Mucosa of stomach (tissue), 1 donor: ENCODE measurements at regions not wholly inside any gene's neighbourhood (a gene's known extent, or its start where the extent isn't known, plus 50 kb on each side); places are given as distances from the start of the nearest gene placed in this dataset.

Experiments
- H3K27me3 ChIP-seq: one replicate; pipeline ENCODE4 v1.7.0; 2013; ENCODE audit warnings: mild to moderate bottlenecking, low read length; ENCODE audit not compliant: control insufficient read depth, insufficient read depth
- H3K36me3 ChIP-seq: one replicate; pipeline ENCODE4 v1.7.0; 2013; ENCODE audit warnings: low read length; ENCODE audit not compliant: control insufficient read depth, insufficient read depth
- H3K4me1 ChIP-seq: one replicate; pipeline ENCODE4 v1.7.0; 2013; ENCODE audit warnings: mild to moderate bottlenecking, low read length; ENCODE audit not compliant: control insufficient read depth, insufficient read depth
- H3K4me3 ChIP-seq: one replicate; pipeline ENCODE4 v1.7.0; 2013; ENCODE audit warnings: low read length
- H3K9ac ChIP-seq: one replicate; pipeline ENCODE4 v1.7.0; 2013; ENCODE audit warnings: mild to moderate bottlenecking, low read length, moderate library complexity
- H3K9me3 ChIP-seq: one replicate; pipeline ENCODE4 v1.7.0; 2013; ENCODE audit warnings: mild to moderate bottlenecking, low read length, moderate library complexity; ENCODE audit not compliant: control insufficient read depth
- donor health status: Pancreatic carcinoma.

GRCh38 chr6:164694386-164694785 lies 615.0 kb downstream of the C6orf118 start:
- Histone ChIP-seq H3K9ac (no peak overlapping the region), H3K36me3 (no peaks in the 10 kb centered on the region), H3K27me3 (no peaks in the 10 kb centered on the region), H3K4me3 (no peak overlapping the region), H3K4me1 (no peaks in the 10 kb centered on the region), H3K9me3 (no peaks in the 10 kb centered on the region)

- Histone ChIP-seq H3K9me3 (no peaks in the 10 kb centered on the region), H3K27me3 (no peaks in the 10 kb centered on the region), H3K4me3 (no peak overlapping the region), H3K9ac (no peak overlapping the region), H3K4me1 (no peaks in the 10 kb centered on the region), H3K36me3 (no peaks in the 10 kb centered on the region)
These were observed 615.5 kb downstream of the C6orf118 start for GRCh38 chr6:164693944-164694343.

- Histone ChIP-seq H3K9ac (no peak overlapping the region), H3K4me3 (no peak overlapping the region), H3K9me3 (no peaks in the 10 kb centered on the region), H3K4me1 (no peaks in the 10 kb centered on the region), H3K27me3 (no peaks in the 10 kb centered on the region), H3K36me3 (no peaks in the 10 kb centered on the region)
These were observed 616.5 kb downstream of the C6orf118 start for GRCh38 chr6:164692772-164693510.

GRCh38 chr6:164690702-164691500 lies 618.5 kb downstream of the C6orf118 start:
- no peak overlapping the region for H3K4me3 ChIP-seq
- no peaks in the 10 kb centered on the region for H3K9me3 ChIP-seq
- no peak overlapping the region for H3K9ac ChIP-seq
- no peaks in the 10 kb centered on the region for H3K4me1 ChIP-seq
- no peaks in the 10 kb centered on the region for H3K27me3 ChIP-seq
- H3K36me3 ChIP-seq, result no peaks in the 10 kb centered on the region

GRCh38 chr6:164690241-164690640 lies 619.2 kb downstream of the C6orf118 start:
- H3K4me1 ChIP-seq, result no peaks in the 10 kb centered on the region
- H3K9ac ChIP-seq, result no peak overlapping the region
- H3K9me3 ChIP-seq, result no peaks in the 10 kb centered on the region
- H3K36me3 ChIP-seq, result no peaks in the 10 kb centered on the region
- H3K4me3 ChIP-seq, result no peak overlapping the region
- no peaks in the 10 kb centered on the region for H3K27me3 ChIP-seq

GRCh38 chr6:164665328-164665727 lies 644.1 kb downstream of the C6orf118 start:
- Histone ChIP-seq H3K9me3 (no peaks in the 10 kb centered on the region), H3K4me3 (no peak overlapping the region), H3K36me3 (no peaks in the 10 kb centered on the region), H3K9ac (no peak overlapping the region), H3K4me1 (no peaks in the 10 kb centered on the region), H3K27me3 (no peaks in the 10 kb centered on the region)

GRCh38 chr6:164663634-164664033 lies 645.8 kb downstream of the C6orf118 start:
- H3K36me3 ChIP-seq, result no peaks in the 10 kb centered on the region
- no peaks in the 10 kb centered on the region for H3K9me3 ChIP-seq
- no peaks in the 10 kb centered on the region for H3K27me3 ChIP-seq
- no peak overlapping the region for H3K9ac ChIP-seq
- no peak overlapping the region for H3K4me3 ChIP-seq
- H3K4me1 ChIP-seq, result no peaks in the 10 kb centered on the region

GRCh38 chr6:164661716-164662115 lies 647.7 kb downstream of the C6orf118 start:
- H3K4me1 ChIP-seq, result no peaks in the 10 kb centered on the region
- H3K36me3 ChIP-seq, result no peaks in the 10 kb centered on the region
- no peaks in the 10 kb centered on the region for H3K9me3 ChIP-seq
- H3K9ac ChIP-seq, result no peak overlapping the region
- H3K4me3 ChIP-seq, result no peak overlapping the region
- no peaks in the 10 kb centered on the region for H3K27me3 ChIP-seq

GRCh38 chr6:164660781-164661180 lies 648.6 kb downstream of the C6orf118 start:
- Histone ChIP-seq H3K36me3 (no peaks in the 10 kb centered on the region), H3K27me3 (no peaks in the 10 kb centered on the region), H3K4me3 (no peak overlapping the region), H3K4me1 (no peaks in the 10 kb centered on the region), H3K9me3 (no peaks in the 10 kb centered on the region), H3K9ac (no peak overlapping the region)

- Histone ChIP-seq H3K4me3 (no peak overlapping the region), H3K4me1 (no peaks in the 10 kb centered on the region), H3K27me3 (no peaks in the 10 kb centered on the region), H3K9me3 (no peaks in the 10 kb centered on the region), H3K36me3 (no peaks in the 10 kb centered on the region), H3K9ac (no peak overlapping the region)
These were observed 668.4 kb downstream of the C6orf118 start for GRCh38 chr6:164640956-164641355.

- no peak overlapping the region for H3K4me3 ChIP-seq
- no peak overlapping the region for H3K9ac ChIP-seq
- no peaks in the 10 kb centered on the region for H3K27me3 ChIP-seq
- no peaks in the 10 kb centered on the region for H3K36me3 ChIP-seq
- no peaks in the 10 kb centered on the region for H3K4me1 ChIP-seq
- H3K9me3 ChIP-seq, result no peaks in the 10 kb centered on the region
These were observed 681.0 kb downstream of the C6orf118 start for GRCh38 chr6:164628302-164628931.

GRCh38 chr6:164616917-164617524 lies 692.4 kb downstream of the C6orf118 start:
- H3K4me3 ChIP-seq, result no peak overlapping the region
- no peaks in the 10 kb centered on the region for H3K36me3 ChIP-seq
- no peaks in the 10 kb centered on the region for H3K4me1 ChIP-seq
- H3K9me3 ChIP-seq, result no peaks in the 10 kb centered on the region
- no peak overlapping the region for H3K9ac ChIP-seq
- H3K27me3 ChIP-seq, result no peaks in the 10 kb centered on the region
